Neural cell (in vitro differentiated cells): ENCODE measurements at regions not wholly inside any gene's neighbourhood (a gene's known extent, or its start where the extent isn't known, plus 50 kb on each side); places are given as distances from the start of the nearest gene placed in this dataset.

Experiments
- H2AFZ ChIP-seq: fragments of 200-600, 300-800 bp; sonication (generic), shearing (Covaris generic); 2 replicates; pipeline ENCODE4 v1.6.0; 2014; ENCODE audit warnings: low read depth, mild to moderate bottlenecking, antibody characterized with exemption, low read length, moderate library complexity
- H3F3A ChIP-seq: fragments of 200-600 bp; shearing (Covaris generic); 2 replicates; pipeline ENCODE4 v1.6.1; 2016; ENCODE audit warnings: mild to moderate bottlenecking, moderate library complexity, mixed read lengths, antibody characterized with exemption, low read length; ENCODE audit not compliant: insufficient read depth, poor library complexity, severe bottlenecking
- H3K27ac ChIP-seq: fragments of 200-600, 300-800 bp; sonication (generic), shearing (Covaris generic); 2 replicates; pipeline ENCODE4 v1.5.1; 2014; ENCODE audit warnings: mild to moderate bottlenecking, low read length, moderate library complexity
- H3K27me3 ChIP-seq: fragments of 300-800, 200-600 bp; sonication (generic), shearing (Covaris generic); 2 replicates; pipeline ENCODE4 v1.6.0; 2014; ENCODE audit warnings: mild to moderate bottlenecking, low read depth, low read length, moderate library complexity; ENCODE audit not compliant: insufficient read depth
- H3K36me3 ChIP-seq: fragments of 300-800, 200-600 bp; sonication (generic), shearing (Covaris generic); 2 replicates; pipeline ENCODE4 v1.5.1; 2014; ENCODE audit warnings: mild to moderate bottlenecking, antibody characterized with exemption, low read length, moderate library complexity; ENCODE audit not compliant: insufficient read depth
- H3K4me2 ChIP-seq: fragments of 300-800, 200-600 bp; sonication (generic), shearing (Covaris generic); 2 replicates; pipeline ENCODE4 v1.6.0; 2014; ENCODE audit warnings: mild to moderate bottlenecking, low read length
- H3K4me3 ChIP-seq: fragments of 300-800, 200-600 bp; sonication (generic), shearing (Covaris generic); 2 replicates; pipeline ENCODE4 v1.5.1; 2014; ENCODE audit warnings: mild to moderate bottlenecking, low read length, moderate library complexity
- H3K79me2 ChIP-seq: fragments of 200-600 bp; shearing (Covaris generic); replicated peaks from 2 replicates; pipeline ENCODE4 v1.6.0; 2014; ENCODE audit warnings: mild to moderate bottlenecking, low read length, moderate library complexity; ENCODE audit not compliant: insufficient read depth
- H3K9ac ChIP-seq: fragments of 300-800, 200-600 bp; sonication (generic), shearing (Covaris generic); 2 replicates; pipeline ENCODE4 v1.6.1; 2016; ENCODE audit warnings: mild to moderate bottlenecking, low read length, mixed read lengths
- H3K9me2 ChIP-seq: fragments of 200-600 bp; shearing (Covaris generic); 2 replicates; pipeline ENCODE4 v1.6.1; 2016; ENCODE audit warnings: mild to moderate bottlenecking, low read length, mixed read lengths; ENCODE audit not compliant: insufficient read depth
- H3K9me3 ChIP-seq: fragments of 200-600, 300-800 bp; sonication (generic), shearing (Covaris generic); 2 replicates; pipeline ENCODE4 v1.6.1; 2016; ENCODE audit warnings: mild to moderate bottlenecking, mixed run types, low read length, moderate library complexity, mixed read lengths
- H4K20me1 ChIP-seq: fragments of 200-600 bp; shearing (Covaris generic); 2 replicates; pipeline ENCODE4 v1.6.1; 2016; ENCODE audit warnings: mild to moderate bottlenecking, mixed run types; ENCODE audit not compliant: insufficient read depth
- CTCF ChIP-seq: fragments of 450-650 bp; IDR thresholded peaks from 2 replicates; pipeline ENCODE4 v1.5.1; 2014; ENCODE audit warnings: antibody characterized with exemption, mild to moderate bottlenecking, moderate library complexity; ENCODE audit not compliant: poor library complexity, severe bottlenecking
- EP300 ChIP-seq: fragments of 450-650 bp; conservative IDR thresholded peaks from 2 replicates; pipeline ENCODE4 v1.6.1; 2014; ENCODE audit warnings: antibody characterized with exemption, mild to moderate bottlenecking, moderate library complexity; ENCODE audit not compliant: poor library complexity, severe bottlenecking
- EZH2 ChIP-seq: fragments of 200-600, 300-800 bp; shearing (Covaris generic), sonication (generic); IDR thresholded peaks from 2 replicates; pipeline ENCODE4 v1.6.1; 2014; ENCODE audit warnings: antibody characterized with exemption, low read length, borderline replicate concordance, mild to moderate bottlenecking; ENCODE audit not compliant: insufficient read depth, poor library complexity, severe bottlenecking
- MXI1 ChIP-seq: fragments of 450-650 bp; conservative IDR thresholded peaks from 2 replicates; pipeline ENCODE4 v1.6.1; 2014; ENCODE audit warnings: antibody characterized with exemption, mild to moderate bottlenecking; ENCODE audit not compliant: poor library complexity, severe bottlenecking
- RAD21 ChIP-seq: fragments of 450-650 bp; conservative IDR thresholded peaks from 2 replicates; pipeline ENCODE4 v1.6.1; 2014; ENCODE audit warnings: antibody characterized with exemption, mild to moderate bottlenecking, moderate library complexity
- REST ChIP-seq: IDR thresholded peaks from 2 replicates; pipeline ENCODE4 v1.6.1; 2012; ENCODE audit warnings: borderline replicate concordance
- SMC3 ChIP-seq: fragments of 450-650 bp; conservative IDR thresholded peaks from 2 replicates; pipeline ENCODE4 v1.6.1; 2014; ENCODE audit warnings: antibody characterized with exemption, mild to moderate bottlenecking, moderate library complexity; ENCODE audit not compliant: poor library complexity
- TAF1 ChIP-seq: IDR thresholded peaks from 2 replicates; pipeline ENCODE4 v1.6.1; 2012; ENCODE audit warnings: low read depth

- H3K9ac ChIP-seq: no peak overlapping the region
- no peaks in the 10 kb centered on the region for H4K20me1 ChIP-seq
- H3K27ac ChIP-seq: no peak overlapping the region
- no peaks in the 10 kb centered on the region for H3K27me3 ChIP-seq
- TF ChIP-seq REST: no peak
- H3K9me2 ChIP-seq: no peaks in the 10 kb centered on the region
- no peaks in the 10 kb centered on the region for H3K9me3 ChIP-seq
- H3F3A ChIP-seq: no peaks in the 10 kb centered on the region
- H3K79me2 ChIP-seq: no peaks in the 10 kb centered on the region
- H3K4me2 ChIP-seq: no peak overlapping the region
- H3K36me3 ChIP-seq: no peaks in the 10 kb centered on the region
- H2AFZ ChIP-seq: no peak overlapping the region
- H3K4me3 ChIP-seq: no peak overlapping the region
These were observed 142.5 kb downstream of the CXXC4 start for GRCh38 chr4:104352211-104352610.

GRCh38 chr4:104351706-104352105 is 143.0 kb downstream of the CXXC4 start:
- Histone ChIP-seq H3K27ac (no peak overlapping the region), H3K9me2 (no peaks in the 10 kb centered on the region), H3F3A (no peaks in the 10 kb centered on the region), H3K9me3 (no peaks in the 10 kb centered on the region), H3K4me3 (no peak overlapping the region), H3K4me2 (no peak overlapping the region), H3K79me2 (no peaks in the 10 kb centered on the region), H4K20me1 (no peaks in the 10 kb centered on the region), H3K27me3 (no peaks in the 10 kb centered on the region), H2AFZ (no peak overlapping the region), H3K36me3 (no peaks in the 10 kb centered on the region), H3K9ac (no peak overlapping the region)
- TF ChIP-seq REST: no peak
- no peak for TF ChIP-seq SMC3
- TF ChIP-seq RAD21: no peak
- no peak for TF ChIP-seq CTCF
- no peak for TF ChIP-seq EP300
- no peak for TF ChIP-seq TAF1
- TF ChIP-seq MXI1: no peak
- no peak for TF ChIP-seq EZH2
